Bronchial epithelial cell (primary cell): ENCODE measurements at regions not wholly inside any gene's neighbourhood (a gene's known extent, or its start where the extent isn't known, plus 50 kb on each side); places are given as distances from the start of the nearest gene placed in this dataset.

Experiments used
- DNase-seq: peaks from one replicate; pipeline ENCODE4 v3.0.0-alpha.2; 2010; ENCODE audit warnings: low read depth
- FAIRE-seq: peaks from 2 replicates; lab custom pipeline; 2011; peaks lifted over from hg19 to GRCh38; lab: Jason Lieb, UNC
- H3K27me3 ChIP-seq: 2 replicates; pipeline ENCODE4 v1.5.1; 2011; ENCODE audit warnings: low read length; ENCODE audit not compliant: control insufficient read depth, insufficient read depth
- H3K36me3 ChIP-seq: 2 replicates; pipeline ENCODE4 v1.5.1; 2011; ENCODE audit warnings: low read length; ENCODE audit not compliant: control insufficient read depth, insufficient read depth
- H3K4me3 ChIP-seq: 2 replicates; pipeline ENCODE4 v1.5.1; 2011; ENCODE audit warnings: mild to moderate bottlenecking, low read depth, low read length, control low read depth
- CTCF ChIP-seq: IDR thresholded peaks from 2 replicates; pipeline ENCODE4 v1.5.1; 2011; ENCODE audit warnings: mild to moderate bottlenecking, moderate library complexity, low read length, control low read depth, inconsistent platforms; ENCODE audit not compliant: insufficient read depth, severe bottlenecking

- H3K4me3 ChIP-seq = no peak overlapping the region
- peaks cover 2% of the 10 kb centered on the region for H3K27me3 ChIP-seq
- FAIRE-seq (no peak), DNase-seq (peak; percentile 61)
- TF ChIP-seq CTCF = no peak
- no peaks in the 10 kb centered on the region for H3K36me3 ChIP-seq
Measured at GRCh38 chr18:33802955-33803354, 224.9 kb downstream of the ASXL3 start.
